DOHH2 (cell line): ENCODE measurements at regions not wholly inside any gene's neighbourhood (a gene's known extent, or its start where the extent isn't known, plus 50 kb on each side); places are given as distances from the start of the nearest gene placed in this dataset.
A peak's percentile ranks its signal among the peaks of the same experiment; 100 is the strongest.

Experiments
- H3F3A ChIP-seq: fragments of 200-600 bp; sonication (generic), shearing (Covaris generic); 2 replicates; pipeline ENCODE4 v1.6.0; 2016; ENCODE audit warnings: antibody characterized with exemption, mild to moderate bottlenecking; ENCODE audit not compliant: control insufficient read depth, insufficient read depth
- H3K27ac ChIP-seq: fragments of 200-600 bp; sonication (generic); 2 replicates; pipeline ENCODE4 v1.5.1; 2014; ENCODE audit warnings: low read depth, mild to moderate bottlenecking, low read length, moderate library complexity
- H3K27me3 ChIP-seq: fragments of 200-600 bp; sonication (generic); 2 replicates; pipeline ENCODE4 v1.6.1; 2014; ENCODE audit warnings: mild to moderate bottlenecking, low read length, mixed read lengths; ENCODE audit not compliant: control insufficient read depth
- H3K36me3 ChIP-seq: fragments of 200-600 bp; sonication (generic); 2 replicates; pipeline ENCODE4 v1.6.1; 2014; ENCODE audit warnings: mild to moderate bottlenecking, low read length, moderate library complexity, mixed read lengths; ENCODE audit not compliant: control insufficient read depth
- H3K4me1 ChIP-seq: fragments of 200-600 bp; sonication (generic); 2 replicates; pipeline ENCODE4 v1.6.1; 2014; ENCODE audit warnings: mild to moderate bottlenecking, low read length, mixed read lengths; ENCODE audit not compliant: control insufficient read depth
- H3K4me2 ChIP-seq: fragments of 200-600 bp; sonication (generic); 2 replicates; pipeline ENCODE4 v1.6.0; 2014; ENCODE audit warnings: mild to moderate bottlenecking, low read length, moderate library complexity
- H3K4me3 ChIP-seq: fragments of 200-600 bp; sonication (generic); 2 replicates; pipeline ENCODE4 v1.5.1; 2014; ENCODE audit warnings: mild to moderate bottlenecking, low read length, mixed read lengths
- H3K79me2 ChIP-seq: fragments of 200-600 bp; sonication (generic); 2 replicates; pipeline ENCODE4 v1.6.1; 2014; ENCODE audit warnings: mild to moderate bottlenecking, low read length, mixed read lengths; ENCODE audit not compliant: control insufficient read depth
- H3K9me2 ChIP-seq: fragments of 200-600 bp; sonication (generic); replicated peaks from 2 replicates; pipeline ENCODE4 v1.6.1; 2014; ENCODE audit warnings: mild to moderate bottlenecking, low read length, mixed read lengths; ENCODE audit not compliant: control insufficient read depth
- H3K9me3 ChIP-seq: fragments of 200-600 bp; sonication (generic); 2 replicates; pipeline ENCODE4 v1.6.1; 2014; ENCODE audit warnings: antibody characterized with exemption, low read length, mixed read lengths; ENCODE audit not compliant: control insufficient read depth, insufficient read depth
- H4K20me1 ChIP-seq: fragments of 200-600 bp; sonication (generic); 2 replicates; pipeline ENCODE4 v1.6.0; 2014; ENCODE audit warnings: low read depth, mild to moderate bottlenecking, antibody characterized with exemption, low read length, moderate library complexity; ENCODE audit not compliant: control insufficient read depth, insufficient read depth
- EZH2phosphoT487 ChIP-seq: fragments of 200-600 bp; sonication (generic); IDR thresholded peaks from 2 replicates; pipeline ENCODE4 v1.6.1; 2017; ENCODE audit warnings: borderline replicate concordance, mild to moderate bottlenecking, antibody characterized with exemption, low read length, moderate library complexity, mixed read lengths
- TF ChIP-seq, protein P1 (sequence below): fragments of 200-600 bp; sonication (generic); IDR thresholded peaks from one replicate; pipeline ENCODE4 v1.5.1; 2014; ENCODE audit warnings: antibody characterized with exemption, mild to moderate bottlenecking, low read depth, low read length; ENCODE audit not compliant: poor library complexity, severe bottlenecking

DNA sequence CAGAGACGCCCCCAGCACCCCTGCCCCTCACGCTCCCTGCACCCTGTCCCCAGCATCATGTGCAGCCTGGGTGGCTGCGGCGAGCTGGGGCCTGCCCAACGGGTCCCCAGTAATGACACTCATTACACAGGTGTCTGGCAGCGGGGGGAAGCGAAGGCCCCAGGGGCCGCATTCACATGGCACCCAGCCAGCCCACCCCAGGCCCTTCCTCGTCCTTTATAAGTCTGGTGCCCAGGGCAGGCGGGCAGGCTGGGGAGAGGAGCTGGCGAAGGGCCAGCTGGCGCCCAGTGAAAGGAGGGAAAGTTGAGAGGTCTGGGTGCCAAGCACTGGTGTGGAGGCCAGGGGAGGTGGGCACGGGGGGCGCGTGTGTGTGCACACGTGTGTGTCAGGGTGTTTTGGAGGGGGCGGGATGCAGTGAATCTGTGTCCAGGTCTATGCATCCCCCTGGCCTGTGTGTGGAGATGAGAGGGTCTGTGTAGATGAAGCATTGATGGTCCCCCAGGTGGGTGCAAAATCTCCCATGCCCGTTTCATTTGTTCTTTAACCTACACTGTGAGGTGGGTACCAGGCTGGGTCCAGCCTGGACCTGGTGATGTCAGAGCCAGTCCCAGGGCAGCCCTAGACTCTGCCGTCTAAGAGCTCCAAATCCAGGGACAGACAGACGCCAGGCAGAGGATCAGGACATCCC lies 105.3 kb downstream of the CEBPB start:
- H3K9me3 ChIP-seq: no peaks in the 10 kb centered on the region
- H3K27ac ChIP-seq: no peak overlapping the region
- no peaks in the 10 kb centered on the region for H3K79me2 ChIP-seq
- H3K4me1 ChIP-seq: peaks cover 13% of the 10 kb centered on the region
- TF ChIP-seq, protein P1, sequence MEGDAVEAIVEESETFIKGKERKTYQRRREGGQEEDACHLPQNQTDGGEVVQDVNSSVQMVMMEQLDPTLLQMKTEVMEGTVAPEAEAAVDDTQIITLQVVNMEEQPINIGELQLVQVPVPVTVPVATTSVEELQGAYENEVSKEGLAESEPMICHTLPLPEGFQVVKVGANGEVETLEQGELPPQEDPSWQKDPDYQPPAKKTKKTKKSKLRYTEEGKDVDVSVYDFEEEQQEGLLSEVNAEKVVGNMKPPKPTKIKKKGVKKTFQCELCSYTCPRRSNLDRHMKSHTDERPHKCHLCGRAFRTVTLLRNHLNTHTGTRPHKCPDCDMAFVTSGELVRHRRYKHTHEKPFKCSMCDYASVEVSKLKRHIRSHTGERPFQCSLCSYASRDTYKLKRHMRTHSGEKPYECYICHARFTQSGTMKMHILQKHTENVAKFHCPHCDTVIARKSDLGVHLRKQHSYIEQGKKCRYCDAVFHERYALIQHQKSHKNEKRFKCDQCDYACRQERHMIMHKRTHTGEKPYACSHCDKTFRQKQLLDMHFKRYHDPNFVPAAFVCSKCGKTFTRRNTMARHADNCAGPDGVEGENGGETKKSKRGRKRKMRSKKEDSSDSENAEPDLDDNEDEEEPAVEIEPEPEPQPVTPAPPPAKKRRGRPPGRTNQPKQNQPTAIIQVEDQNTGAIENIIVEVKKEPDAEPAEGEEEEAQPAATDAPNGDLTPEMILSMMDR: no peak
- TF ChIP-seq EZH2phosphoT487: no peak
- no peaks in the 10 kb centered on the region for H3F3A ChIP-seq
- no peaks in the 10 kb centered on the region for H4K20me1 ChIP-seq
- H3K9me2 ChIP-seq: no peaks in the 10 kb centered on the region
- H3K4me2 ChIP-seq: no peak overlapping the region
- no peaks in the 10 kb centered on the region for H3K36me3 ChIP-seq
- no peak overlapping the region for H3K4me3 ChIP-seq
- peaks cover 15% of the 10 kb centered on the region for H3K27me3 ChIP-seq

DNA sequence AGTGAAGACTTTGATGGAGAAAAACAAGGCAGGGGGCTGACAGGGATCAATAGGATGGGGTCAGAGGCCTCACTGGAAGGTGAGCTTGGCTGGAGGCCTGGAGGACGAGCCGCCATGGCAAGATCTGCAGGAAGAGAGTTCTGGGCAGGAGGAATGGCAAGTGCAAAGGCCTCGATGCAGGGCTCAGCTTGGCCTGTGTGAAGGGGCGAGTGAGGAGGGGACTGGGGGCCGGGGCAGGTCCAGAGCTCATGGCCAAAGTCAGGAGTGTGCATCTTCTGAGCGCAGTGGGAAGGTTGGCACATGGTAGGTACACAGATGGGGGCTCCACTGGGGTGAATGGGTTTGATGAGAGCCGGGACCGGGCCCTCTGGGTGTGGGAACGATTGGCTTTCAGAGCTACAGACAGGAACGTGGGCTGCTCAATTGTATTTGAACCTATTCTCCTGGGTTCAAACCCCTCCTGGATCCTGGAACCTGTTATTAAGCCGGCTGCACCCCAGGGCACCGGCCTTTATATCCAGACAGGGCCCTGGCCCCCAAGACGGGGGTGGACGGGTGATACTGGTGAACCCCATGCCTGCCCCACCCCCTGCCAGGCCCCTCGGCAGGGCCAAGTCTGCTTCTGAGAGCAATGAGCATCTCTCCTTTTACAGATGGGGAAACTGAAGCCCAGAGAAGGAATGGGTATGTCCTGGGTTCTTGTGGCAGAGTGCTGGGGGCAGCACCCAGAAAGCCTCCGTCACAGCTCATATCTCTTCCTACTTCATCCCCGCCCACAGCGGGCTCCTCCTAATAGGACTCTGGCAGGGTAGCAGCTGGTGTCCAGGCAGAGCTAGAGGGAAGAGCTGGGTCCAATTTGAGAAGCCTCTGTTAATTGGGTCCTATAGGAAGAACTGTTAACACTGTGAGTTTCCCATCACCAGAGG lies 106.1 kb downstream of the CEBPB start:
- Histone ChIP-seq H3K9me3 (no peaks in the 10 kb centered on the region), H3K4me1 (peaks cover 13% of the 10 kb centered on the region), H3K27ac (no peak overlapping the region), H4K20me1 (no peaks in the 10 kb centered on the region), H3K27me3 (peaks cover 17% of the 10 kb centered on the region), H3K4me2 (peak overlapping the region; percentile 20), H3K36me3 (no peaks in the 10 kb centered on the region), H3K4me3 (no peak overlapping the region), H3K9me2 (no peaks in the 10 kb centered on the region), H3K79me2 (no peaks in the 10 kb centered on the region), H3F3A (no peaks in the 10 kb centered on the region)
- TF ChIP-seq EZH2phosphoT487: no peak

DNA sequence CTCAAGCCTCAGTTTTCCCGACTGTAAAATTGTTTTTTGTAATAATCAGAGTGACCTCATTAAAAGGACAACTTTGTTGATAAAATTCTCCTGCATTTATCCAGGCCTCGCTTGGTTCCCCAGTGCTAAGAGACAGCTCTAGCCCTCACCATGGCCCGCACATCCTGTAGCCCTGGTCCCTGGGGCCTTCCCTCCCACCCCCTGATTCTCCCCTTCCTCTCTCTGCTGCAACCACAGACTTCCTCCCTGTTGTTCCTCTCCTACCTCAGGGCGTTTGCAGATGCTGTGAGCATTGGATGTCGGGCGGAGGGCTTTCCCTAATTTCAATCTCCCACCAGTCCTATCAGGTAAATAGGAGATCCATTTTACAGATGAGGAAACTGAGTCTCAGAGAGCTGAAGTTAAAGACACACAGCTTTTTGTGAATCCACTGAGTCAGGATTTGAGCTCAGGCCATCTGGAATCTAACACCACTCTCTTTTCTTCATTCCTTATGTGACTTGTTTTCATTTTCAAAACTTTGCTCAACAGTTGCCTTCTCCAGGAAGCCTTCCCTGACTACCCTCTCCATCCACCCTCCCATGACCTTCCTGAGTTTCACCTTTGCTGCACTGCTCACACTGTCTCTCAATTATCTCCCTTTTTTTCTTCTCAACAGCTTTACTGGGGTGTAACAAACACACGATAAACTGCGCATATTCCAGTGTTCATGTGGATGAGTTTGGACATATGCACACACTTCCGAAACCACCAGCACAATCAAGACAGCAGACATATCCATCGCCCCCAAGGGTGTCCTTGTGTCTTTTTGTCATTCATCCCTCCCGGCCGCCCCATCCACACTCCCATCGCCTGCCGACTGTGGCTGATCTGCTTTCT lies 107.1 kb downstream of the CEBPB start:
- no peak for TF ChIP-seq EZH2phosphoT487
- TF ChIP-seq, protein P1: no peak
- Histone ChIP-seq H3K4me1 (peaks cover 13% of the 10 kb centered on the region), H3K27me3 (peaks cover 19% of the 10 kb centered on the region), H3K4me3 (no peak overlapping the region), H3F3A (no peaks in the 10 kb centered on the region), H3K36me3 (no peaks in the 10 kb centered on the region), H3K4me2 (peak overlapping the region; percentile 20), H4K20me1 (no peaks in the 10 kb centered on the region), H3K9me3 (no peaks in the 10 kb centered on the region), H3K27ac (no peak overlapping the region), H3K79me2 (no peaks in the 10 kb centered on the region), H3K9me2 (no peaks in the 10 kb centered on the region)
